ENCODE measurements at regions not wholly inside any gene's neighbourhood (a gene's known extent, or its start where the extent isn't known, plus 50 kb on each side); places are given as distances from the start of the nearest gene placed in this dataset.
"Not testable (repeated sequence)": the region's sequence is repeated elsewhere in the genome, so short reads cannot be mapped to it uniquely, and the experiment has no call there.

DNA sequence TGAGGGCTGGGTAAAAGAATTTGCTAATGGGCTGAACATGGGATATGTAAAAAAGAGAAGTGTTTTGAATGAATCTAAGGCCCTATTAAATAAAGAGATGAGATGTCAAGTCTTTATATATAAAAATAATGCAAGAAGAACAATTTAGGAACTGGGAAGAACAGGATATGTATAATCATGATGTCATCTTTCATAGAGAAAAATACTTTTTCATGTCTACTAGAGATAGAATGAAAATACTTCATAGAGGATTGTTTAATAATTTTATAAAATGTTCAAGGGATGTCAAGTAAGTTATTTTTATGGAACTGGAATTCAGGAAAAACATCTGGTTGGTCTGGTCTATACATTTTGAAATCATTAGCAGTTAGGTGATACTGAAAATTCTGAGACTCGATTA is 799.0 kb upstream of the CTNND2 start:
- Histone ChIP-seq H3K27me3 (ENCODE audit: control insufficient read depth in 2 of 2, insufficient read depth in 2 of 2, low read length in 2 of 2) (no peaks in the 10 kb centered on the region), H3K27ac (ENCODE audit: low read depth in 2 of 2, low read length in 2 of 2) (no peak overlapping the region), H3K4me3 (ENCODE audit: low read length in 2 of 2) (no peak overlapping the region), H3K9ac (ENCODE audit: low read depth in 1 of 2, low read length in 2 of 2) (no peak overlapping the region), H3K4me1 (ENCODE audit: control insufficient read depth in 2 of 2, insufficient read depth in 2 of 2, low read length in 2 of 2) (no peaks in the 10 kb centered on the region), H3K9me3 (ENCODE audit: control insufficient read depth in 2 of 2, low read length in 2 of 2) (no peaks in the 10 kb centered on the region), H3K36me3 (ENCODE audit: control insufficient read depth in 2 of 2, insufficient read depth in 2 of 2, low read length in 2 of 2) (no peaks in the 10 kb centered on the region)

DNA sequence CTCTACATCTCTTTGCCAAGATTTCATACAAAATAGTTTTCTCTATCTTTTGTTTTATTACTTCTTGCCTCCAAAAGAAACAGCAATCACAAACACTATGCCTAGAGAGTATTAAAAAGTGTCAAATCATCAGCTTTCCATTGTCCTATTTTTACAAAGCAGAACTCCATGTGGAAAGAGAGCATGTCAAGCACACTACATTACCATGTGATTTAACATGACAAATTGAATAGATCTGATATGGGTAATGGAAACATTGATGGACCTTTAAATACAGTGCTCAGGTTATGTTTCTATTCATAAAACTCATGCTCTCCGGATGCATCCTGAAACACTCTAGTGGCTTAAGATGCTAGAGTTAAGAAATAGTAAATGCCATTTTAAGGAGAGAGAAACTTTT is 791.4 kb upstream of the CTNND2 start:
- peaks cover 2 to 3% of the 10 kb centered on the region in 2 donors for H3K9me3 ChIP-seq (ENCODE audit: control insufficient read depth in 2 of 2, low read length in 2 of 2)
- H3K4me3 ChIP-seq (ENCODE audit: low read length in 2 of 2) = no peak overlapping the region
- no peaks in the 10 kb centered on the region for H3K27me3 ChIP-seq (ENCODE audit: control insufficient read depth in 2 of 2, insufficient read depth in 2 of 2, low read length in 2 of 2)
- H3K27ac ChIP-seq (ENCODE audit: low read depth in 2 of 2, low read length in 2 of 2) = no peak overlapping the region
- no peaks in the 10 kb centered on the region for H3K36me3 ChIP-seq (ENCODE audit: control insufficient read depth in 2 of 2, insufficient read depth in 2 of 2, low read length in 2 of 2)
- no peak overlapping the region for H3K9ac ChIP-seq (ENCODE audit: low read depth in 1 of 2, low read length in 2 of 2)
- no peaks in the 10 kb centered on the region for H3K4me1 ChIP-seq (ENCODE audit: control insufficient read depth in 2 of 2, insufficient read depth in 2 of 2, low read length in 2 of 2)

DNA sequence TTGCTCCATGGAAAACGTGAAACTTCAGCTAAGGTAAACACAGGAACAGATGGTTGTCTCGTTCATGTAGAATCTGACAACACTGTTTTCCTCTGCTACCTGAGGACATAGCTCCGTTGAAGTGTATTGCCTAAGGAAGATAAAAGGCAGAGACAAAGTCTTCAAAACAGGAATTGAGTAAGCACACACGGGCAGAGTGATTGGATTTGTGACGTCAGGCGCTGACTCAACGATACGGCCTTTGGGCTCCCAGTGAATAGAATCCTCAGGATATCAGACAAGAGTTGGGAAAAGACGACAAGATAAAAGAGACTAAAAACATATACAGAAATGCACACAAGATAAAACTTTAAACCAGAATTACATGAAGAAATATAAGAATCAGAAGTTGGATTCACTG is 787.1 kb upstream of the CTNND2 start:
- H3K4me1 ChIP-seq (ENCODE audit: control insufficient read depth in 2 of 2, insufficient read depth in 2 of 2, low read length in 2 of 2) = no peaks in the 10 kb centered on the region
- H3K36me3 ChIP-seq (ENCODE audit: control insufficient read depth in 2 of 2, insufficient read depth in 2 of 2, low read length in 2 of 2) = no peaks in the 10 kb centered on the region
- H3K9me3 ChIP-seq (ENCODE audit: control insufficient read depth in 2 of 2, low read length in 2 of 2) = peaks cover 2 to 3% of the 10 kb centered on the region in 2 donors

DNA sequence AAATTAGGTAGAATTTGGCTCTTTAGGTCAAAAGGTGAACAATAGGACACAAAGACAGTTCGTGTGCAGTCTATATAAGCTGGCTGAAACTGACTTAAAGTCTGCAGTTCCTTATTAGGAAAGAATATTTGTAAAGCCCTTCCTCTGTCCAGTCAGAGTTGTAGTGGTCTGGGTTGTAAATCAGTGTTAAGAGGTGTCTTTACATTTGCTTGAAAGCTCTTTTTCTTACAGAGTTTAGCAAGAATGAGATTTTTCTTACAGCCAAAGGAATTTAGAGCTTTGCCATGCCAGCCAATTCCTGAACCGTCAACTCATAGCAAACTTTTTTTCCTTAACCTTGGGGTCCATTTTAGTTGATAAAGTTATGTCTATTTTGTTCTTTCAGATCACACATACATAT is 786.1 kb upstream of the CTNND2 start:
- Histone ChIP-seq H3K27ac (ENCODE audit: low read depth in 2 of 2, low read length in 2 of 2) (no peak overlapping the region), H3K4me3 (ENCODE audit: low read length in 2 of 2) (no peak overlapping the region), H3K27me3 (ENCODE audit: control insufficient read depth in 2 of 2, insufficient read depth in 2 of 2, low read length in 2 of 2) (no peaks in the 10 kb centered on the region), H3K9me3 (ENCODE audit: control insufficient read depth in 2 of 2, low read length in 2 of 2) (peaks cover 2 to 3% of the 10 kb centered on the region in 2 donors), H3K4me1 (ENCODE audit: control insufficient read depth in 2 of 2, insufficient read depth in 2 of 2, low read length in 2 of 2) (no peaks in the 10 kb centered on the region), H3K36me3 (ENCODE audit: control insufficient read depth in 2 of 2, insufficient read depth in 2 of 2, low read length in 2 of 2) (no peaks in the 10 kb centered on the region), H3K9ac (ENCODE audit: low read depth in 1 of 2, low read length in 2 of 2) (no peak overlapping the region)

More for the DNA sequence above, 787.1 kb upstream of the CTNND2 start:
- Histone ChIP-seq H3K4me3 (ENCODE audit: low read length in 2 of 2) (no peak overlapping the region), H3K27ac (ENCODE audit: low read depth in 2 of 2, low read length in 2 of 2) (no peak overlapping the region), H3K9ac (ENCODE audit: low read depth in 1 of 2, low read length in 2 of 2) (no peak overlapping the region), H3K27me3 (ENCODE audit: control insufficient read depth in 2 of 2, insufficient read depth in 2 of 2, low read length in 2 of 2) (no peaks in the 10 kb centered on the region)

DNA sequence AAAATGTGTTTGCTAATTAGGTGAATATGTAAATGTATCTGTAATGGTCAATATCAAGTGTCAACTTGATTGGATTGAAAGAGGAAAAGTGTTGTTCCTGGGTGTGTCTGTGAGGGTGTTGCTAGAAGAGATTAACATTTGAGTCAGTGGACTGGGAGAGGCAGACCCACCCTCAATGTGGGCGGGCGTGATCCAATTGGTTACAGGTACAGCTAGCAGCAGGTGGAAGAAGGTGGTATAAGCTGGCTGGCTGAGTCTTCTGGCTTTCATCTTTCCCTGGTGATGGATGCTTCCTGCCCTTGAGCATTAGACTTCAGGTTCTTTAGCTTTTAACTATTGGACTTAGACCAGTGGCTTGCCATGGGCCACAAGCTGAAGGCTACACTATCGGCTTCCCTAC is 779.0 kb upstream of the CTNND2 start:
- H3K4me1 ChIP-seq (ENCODE audit: control insufficient read depth in 2 of 2, insufficient read depth in 2 of 2, low read length in 2 of 2) = no peaks in the 10 kb centered on the region
- H3K4me3 ChIP-seq (ENCODE audit: low read length in 2 of 2) = no peak overlapping the region
- no peaks in the 10 kb centered on the region for H3K9me3 ChIP-seq (ENCODE audit: control insufficient read depth in 2 of 2, low read length in 2 of 2)
- no peaks in the 10 kb centered on the region for H3K27me3 ChIP-seq (ENCODE audit: control insufficient read depth in 2 of 2, insufficient read depth in 2 of 2, low read length in 2 of 2)
- no peaks in the 10 kb centered on the region for H3K36me3 ChIP-seq (ENCODE audit: control insufficient read depth in 2 of 2, insufficient read depth in 2 of 2, low read length in 2 of 2)
- H3K27ac ChIP-seq (ENCODE audit: low read depth in 2 of 2, low read length in 2 of 2) = no peak overlapping the region
- no peak overlapping the region for H3K9ac ChIP-seq (ENCODE audit: low read depth in 1 of 2, low read length in 2 of 2)

DNA sequence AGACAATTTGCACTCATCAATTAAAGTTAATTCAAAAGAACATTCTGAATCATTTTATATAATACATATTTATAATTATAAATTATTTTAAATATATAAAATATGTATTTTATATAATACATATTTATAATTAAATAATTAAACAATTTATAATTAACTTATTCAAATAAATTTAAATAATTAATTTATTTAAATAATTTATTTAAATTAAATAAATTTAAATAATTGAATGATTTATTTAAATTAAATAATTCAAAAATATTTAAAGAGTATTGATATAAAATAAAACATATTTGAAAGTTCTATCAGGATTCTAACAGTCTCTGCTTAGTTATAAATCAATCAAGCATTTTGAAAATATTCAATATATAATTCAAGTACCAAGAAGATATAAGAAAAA is 775.5 kb upstream of the CTNND2 start:
- Histone ChIP-seq H3K27ac (ENCODE audit: low read depth in 2 of 2, low read length in 2 of 2) (no peak overlapping the region), H3K4me1 (ENCODE audit: control insufficient read depth in 2 of 2, insufficient read depth in 2 of 2, low read length in 2 of 2) (no peaks in the 10 kb centered on the region), H3K27me3 (ENCODE audit: control insufficient read depth in 2 of 2, insufficient read depth in 2 of 2, low read length in 2 of 2) (no peaks in the 10 kb centered on the region), H3K9ac (ENCODE audit: low read depth in 1 of 2, low read length in 2 of 2) (no peak overlapping the region), H3K36me3 (ENCODE audit: control insufficient read depth in 2 of 2, insufficient read depth in 2 of 2, low read length in 2 of 2) (no peaks in the 10 kb centered on the region), H3K9me3 (ENCODE audit: control insufficient read depth in 2 of 2, low read length in 2 of 2) (peaks cover 0 to 3% of the 10 kb centered on the region in 2 donors), H3K4me3 (ENCODE audit: low read length in 2 of 2) (no peak overlapping the region)

DNA sequence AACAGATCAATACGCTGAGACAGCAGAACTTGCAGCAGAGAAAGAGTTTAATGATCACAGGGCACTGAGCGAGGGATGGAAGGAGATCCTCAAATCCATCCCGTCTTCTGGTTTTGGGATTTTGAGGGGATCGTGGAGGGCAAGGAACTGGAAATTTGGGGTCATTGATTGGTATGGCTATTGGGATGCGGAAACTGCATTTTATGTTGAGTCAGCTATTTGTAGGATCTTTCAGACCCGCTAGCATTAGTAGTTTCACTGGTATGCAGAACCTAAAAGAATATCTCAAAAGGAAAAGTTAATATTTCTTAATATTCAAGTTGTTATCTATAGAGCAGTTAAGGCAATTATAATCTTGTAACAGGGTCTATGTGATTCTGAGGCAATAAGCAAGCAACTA is 771.7 kb upstream of the CTNND2 start:
- no peaks in the 10 kb centered on the region for H3K4me1 ChIP-seq (ENCODE audit: control insufficient read depth in 2 of 2, insufficient read depth in 2 of 2, low read length in 2 of 2)
- peaks cover 0 to 3% of the 10 kb centered on the region in 2 donors for H3K9me3 ChIP-seq (ENCODE audit: control insufficient read depth in 2 of 2, low read length in 2 of 2)
- no peak overlapping the region for H3K4me3 ChIP-seq (ENCODE audit: low read length in 2 of 2)
- no peak overlapping the region for H3K27ac ChIP-seq (ENCODE audit: low read depth in 2 of 2, low read length in 2 of 2)
- no peaks in the 10 kb centered on the region for H3K36me3 ChIP-seq (ENCODE audit: control insufficient read depth in 2 of 2, insufficient read depth in 2 of 2, low read length in 2 of 2)
- H3K9ac ChIP-seq (ENCODE audit: low read depth in 1 of 2, low read length in 2 of 2) = no peak overlapping the region
- H3K27me3 ChIP-seq (ENCODE audit: control insufficient read depth in 2 of 2, insufficient read depth in 2 of 2, low read length in 2 of 2) = no peaks in the 10 kb centered on the region

DNA sequence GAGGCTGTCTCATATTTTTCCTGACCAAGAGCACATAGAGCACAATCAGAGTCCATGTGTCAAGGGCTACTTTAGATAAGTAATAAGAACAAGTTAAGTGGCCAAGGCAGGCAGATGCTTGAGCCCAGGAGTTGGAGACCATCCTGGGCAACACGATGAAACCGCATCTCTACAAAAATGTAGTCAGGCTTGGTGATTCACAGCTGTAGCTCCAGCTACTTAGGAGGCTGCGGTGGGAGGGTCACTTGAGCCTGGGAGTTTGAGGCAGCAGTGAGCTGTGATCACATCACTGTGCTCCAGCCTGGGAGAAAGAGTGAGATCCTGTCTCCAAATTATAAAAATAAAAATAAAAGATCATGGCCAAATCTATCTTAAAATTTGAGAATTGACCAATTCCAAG is 767.9 kb upstream of the CTNND2 start:
- no peaks in the 10 kb centered on the region for H3K4me1 ChIP-seq (ENCODE audit: control insufficient read depth in 2 of 2, insufficient read depth in 2 of 2, low read length in 2 of 2)
- no peak overlapping the region for H3K27ac ChIP-seq (ENCODE audit: low read depth in 2 of 2, low read length in 2 of 2)
- no peaks in the 10 kb centered on the region for H3K36me3 ChIP-seq (ENCODE audit: control insufficient read depth in 2 of 2, insufficient read depth in 2 of 2, low read length in 2 of 2)
- peaks cover 0 to 3% of the 10 kb centered on the region in 2 donors for H3K9me3 ChIP-seq (ENCODE audit: control insufficient read depth in 2 of 2, low read length in 2 of 2)
- H3K9ac ChIP-seq (ENCODE audit: low read depth in 1 of 2, low read length in 2 of 2) = no peak overlapping the region
- no peaks in the 10 kb centered on the region for H3K27me3 ChIP-seq (ENCODE audit: control insufficient read depth in 2 of 2, insufficient read depth in 2 of 2, low read length in 2 of 2)
- H3K4me3 ChIP-seq (ENCODE audit: low read length in 2 of 2) = no peak overlapping the region

DNA sequence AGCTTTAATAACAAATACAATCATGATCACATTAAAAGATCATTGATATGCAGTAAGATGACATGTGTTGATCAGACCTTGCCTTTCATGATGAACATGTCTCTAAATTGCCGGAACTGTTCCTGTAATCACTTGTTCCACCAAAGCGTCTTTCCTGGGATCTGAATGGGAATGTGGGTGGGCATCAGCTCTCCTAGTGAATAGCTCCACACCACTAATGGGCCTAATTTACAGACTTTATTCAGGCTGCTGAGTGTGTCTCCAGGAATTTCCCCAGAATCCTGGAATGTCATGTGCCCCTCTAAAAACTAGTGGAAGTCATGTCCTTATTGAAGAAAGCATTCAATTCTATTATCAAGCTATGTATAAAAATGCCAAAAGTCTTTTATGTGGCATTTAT is 765.1 kb upstream of the CTNND2 start:
- Histone ChIP-seq H3K27me3 (ENCODE audit: control insufficient read depth in 2 of 2, insufficient read depth in 2 of 2, low read length in 2 of 2) (no peaks in the 10 kb centered on the region), H3K9me3 (ENCODE audit: control insufficient read depth in 2 of 2, low read length in 2 of 2) (no peaks in the 10 kb centered on the region), H3K9ac (ENCODE audit: low read depth in 1 of 2, low read length in 2 of 2) (no peak overlapping the region), H3K4me1 (ENCODE audit: control insufficient read depth in 2 of 2, insufficient read depth in 2 of 2, low read length in 2 of 2) (no peaks in the 10 kb centered on the region), H3K27ac (ENCODE audit: low read depth in 2 of 2, low read length in 2 of 2) (no peak overlapping the region), H3K36me3 (ENCODE audit: control insufficient read depth in 2 of 2, insufficient read depth in 2 of 2, low read length in 2 of 2) (no peaks in the 10 kb centered on the region), H3K4me3 (ENCODE audit: low read length in 2 of 2) (no peak overlapping the region)

DNA sequence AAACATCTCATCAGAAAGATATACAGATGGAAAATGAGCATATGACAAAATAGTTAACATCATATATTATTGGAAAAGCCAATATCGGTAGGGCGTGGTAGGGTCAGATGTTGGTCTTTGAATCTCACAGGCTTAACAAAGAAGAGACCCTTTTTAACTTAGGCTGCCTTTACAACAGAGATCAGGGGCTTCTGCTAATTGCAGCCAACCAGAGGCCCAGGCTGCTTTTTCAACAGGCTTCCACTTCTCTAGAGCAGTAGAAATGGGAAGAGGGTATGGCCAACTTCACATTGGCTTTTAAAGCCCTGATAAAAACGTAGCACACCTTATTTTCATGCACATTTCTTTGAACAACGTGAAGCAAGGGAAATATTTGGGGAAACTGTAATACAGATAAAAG is 764.3 kb upstream of the CTNND2 start:
- no peaks in the 10 kb centered on the region for H3K27me3 ChIP-seq (ENCODE audit: control insufficient read depth in 2 of 2, insufficient read depth in 2 of 2, low read length in 2 of 2)
- no peak overlapping the region for H3K9ac ChIP-seq (ENCODE audit: low read depth in 1 of 2, low read length in 2 of 2)
- no peaks in the 10 kb centered on the region for H3K4me1 ChIP-seq (ENCODE audit: control insufficient read depth in 2 of 2, insufficient read depth in 2 of 2, low read length in 2 of 2)
- H3K4me3 ChIP-seq (ENCODE audit: low read length in 2 of 2) = no peak overlapping the region
- H3K9me3 ChIP-seq (ENCODE audit: control insufficient read depth in 2 of 2, low read length in 2 of 2) = no peaks in the 10 kb centered on the region
- no peaks in the 10 kb centered on the region for H3K36me3 ChIP-seq (ENCODE audit: control insufficient read depth in 2 of 2, insufficient read depth in 2 of 2, low read length in 2 of 2)
- H3K27ac ChIP-seq (ENCODE audit: low read depth in 2 of 2, low read length in 2 of 2) = no peak overlapping the region

DNA sequence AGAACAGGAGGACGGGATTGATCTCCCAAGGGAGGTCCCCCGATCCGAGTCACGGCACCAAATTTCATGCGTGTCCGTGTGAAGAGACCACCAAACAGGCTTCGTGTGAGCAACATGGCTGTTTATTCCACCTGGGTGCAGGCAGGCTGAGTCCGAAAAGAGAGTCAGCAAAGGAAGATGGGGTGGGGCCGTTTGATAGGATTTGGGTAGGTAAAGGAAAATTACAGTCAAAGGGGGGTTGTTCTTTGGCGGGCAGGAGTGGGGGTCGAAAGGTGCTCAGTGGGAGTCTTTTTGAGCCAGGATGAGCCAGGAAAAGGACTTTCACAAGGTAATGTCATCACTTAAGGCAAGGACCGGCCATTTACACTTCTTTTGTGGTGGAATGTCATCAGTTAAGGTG is 763.6 kb upstream of the CTNND2 start:
- not testable (repeated sequence) for H3K27me3 ChIP-seq (ENCODE audit: control insufficient read depth in 2 of 2, insufficient read depth in 2 of 2, low read length in 2 of 2); H3K4me1 ChIP-seq (ENCODE audit: control insufficient read depth in 2 of 2, insufficient read depth in 2 of 2, low read length in 2 of 2); H3K27ac ChIP-seq (ENCODE audit: low read depth in 2 of 2, low read length in 2 of 2); H3K9ac ChIP-seq (ENCODE audit: low read depth in 1 of 2, low read length in 2 of 2); H3K9me3 ChIP-seq (ENCODE audit: control insufficient read depth in 2 of 2, low read length in 2 of 2); H3K36me3 ChIP-seq (ENCODE audit: control insufficient read depth in 2 of 2, insufficient read depth in 2 of 2, low read length in 2 of 2); H3K4me3 ChIP-seq (ENCODE audit: low read length in 2 of 2)

Data from mucosa of rectum (tissue), 2 donors.